B cell (primary cell): ENCODE measurements at regions not wholly inside any gene's neighbourhood (a gene's known extent, or its start where the extent isn't known, plus 50 kb on each side); places are given as distances from the start of the nearest gene placed in this dataset.

Source experiments
- ATAC-seq: fragments of 200-7000 bp; cut with Tn5 transposase; one replicate; pipeline ENCODE4 v1.10.0; 2021; ENCODE audit warnings: low read depth, mild to moderate bottlenecking, moderate number of reproducible peaks, moderate library complexity
- CTCF ChIA-PET: fragments of 350-600 bp; sonication (Branson Sonifier 250); formaldehyde crosslinking; loops from one replicate; lab custom pipeline; 2021; ENCODE audit warnings: antibody characterized with exemption, inconsistent platforms; lab: Charles Lee
- POLR2A ChIA-PET: fragments of 350-600 bp; sonication (Branson Sonifier 250); formaldehyde crosslinking; loops from one replicate; lab custom pipeline; 2021; ENCODE audit warnings: antibody characterized with exemption; lab: Charles Lee
- DNase-seq: peaks from one replicate; pipeline ENCODE4 v3.0.0; 2013
- H2AFZ ChIP-seq: 2 replicates; pipeline ENCODE4 v1.6.1; 2012; ENCODE audit warnings: mild to moderate bottlenecking, low read depth, low read length; ENCODE audit not compliant: insufficient read depth, poor library complexity, severe bottlenecking
- H3K27ac ChIP-seq, 2 donors: 1 replicate in 1 of 2; 2 replicates in 1 of 2; pipeline ENCODE4 v1.5.1; 2012 to 2013; ENCODE audit warnings: low read length in 2 of 2, mild to moderate bottlenecking in 2 of 2, moderate library complexity in 1 of 2
- H3K27me3 ChIP-seq, 4 experiments: fragments of 200-600 bp in 1 of 4; sonication (generic) in 1 of 4; replicated peaks in 1 of 4; 1 replicate in 2 of 4; 2 replicates in 2 of 4; pipeline versions ENCODE4 v1.6.1 to v1.7.0; 2013 to 2016; ENCODE audit warnings: low read length in 3 of 4, mild to moderate bottlenecking in 2 of 4, mixed read lengths in 1 of 4, moderate library complexity in 1 of 4; ENCODE audit not compliant: insufficient read depth in 4 of 4, control insufficient read depth in 3 of 4; ENCODE audit errors: control extremely low read depth in 1 of 4
- H3K36me3 ChIP-seq, 2 experiments: replicated peaks in 1 of 2; 1 replicate in 1 of 2; 2 replicates in 1 of 2; pipeline versions ENCODE4 v1.6.1 to v1.7.1; 2013; ENCODE audit warnings: low read length in 1 of 2; ENCODE audit not compliant: insufficient read depth in 2 of 2, control insufficient read depth in 1 of 2; ENCODE audit errors: control extremely low read depth in 1 of 2, extremely low read depth in 1 of 2
- H3K4me1 ChIP-seq, 2 donors: fragments of 200-600 bp in 1 of 2; sonication (generic) in 1 of 2; 1 replicate in 1 of 2; 2 replicates in 1 of 2; pipeline versions ENCODE4 v1.5.1 to v1.6.1; 2013 to 2017; ENCODE audit warnings: low read length in 2 of 2; ENCODE audit not compliant: control insufficient read depth in 2 of 2, insufficient read depth in 2 of 2
- H3K4me2 ChIP-seq: replicated peaks from 2 replicates; pipeline ENCODE3; 2012; ENCODE audit warnings: mild to moderate bottlenecking, low read depth, low read length; ENCODE audit not compliant: poor library complexity, severe bottlenecking
- H3K4me3 ChIP-seq, 5 experiments: fragments of 200-600 bp in 1 of 5; sonication (generic) in 1 of 5; 1 replicate in 3 of 5; 2 replicates in 2 of 5; pipeline versions ENCODE4 v1.5.1 to v1.7.0; 2011 to 2016; ENCODE audit warnings: low read length in 4 of 5, mild to moderate bottlenecking in 4 of 5, low read depth in 2 of 5, control low read depth in 1 of 5, moderate library complexity in 1 of 5; ENCODE audit not compliant: insufficient read depth in 1 of 5; ENCODE audit errors: control extremely low read depth in 1 of 5, extremely low read depth in 1 of 5
- H3K79me2 ChIP-seq: fragments of 200-600 bp; sonication (generic); one replicate; pipeline ENCODE4 v1.6.0; 2016; ENCODE audit warnings: low read length; ENCODE audit not compliant: control insufficient read depth, insufficient read depth
- H3K9ac ChIP-seq: fragments of 200-600 bp; sonication (generic); 2 replicates; pipeline ENCODE4 v1.6.1; 2017; ENCODE audit warnings: mild to moderate bottlenecking, low read length, moderate library complexity
- H3K9me3 ChIP-seq, 3 donors: one replicate each; pipeline versions ENCODE4 v1.6.1 to v1.7.1; 2013; ENCODE audit warnings: low read length in 2 of 3; ENCODE audit not compliant: control insufficient read depth in 2 of 3, insufficient read depth in 1 of 3; ENCODE audit errors: control extremely low read depth in 1 of 3
- H4K20me1 ChIP-seq: 2 replicates; pipeline ENCODE4 v1.6.0; 2012; ENCODE audit warnings: mild to moderate bottlenecking, low read length; ENCODE audit not compliant: insufficient read depth, control insufficient read depth, poor library complexity, severe bottlenecking
- H3K27ac Mint-ChIP-seq: one replicate; pipeline ENCODE4 v1.8.0; 2021; ENCODE audit warnings: mixed read lengths
- H3K27me3 Mint-ChIP-seq: one replicate; pipeline ENCODE4 v1.8.0; 2021; ENCODE audit warnings: mixed read lengths
- H3K4me1 Mint-ChIP-seq: one replicate; pipeline ENCODE4 v1.8.0; 2021; ENCODE audit warnings: mixed read lengths
- H3K4me3 Mint-ChIP-seq: one replicate; pipeline ENCODE4 v1.8.0; 2021; ENCODE audit warnings: mixed read lengths
- H3K9me3 Mint-ChIP-seq: one replicate; pipeline ENCODE4 v1.8.0; 2022; ENCODE audit warnings: mixed read lengths; ENCODE audit not compliant: insufficient read depth
- CTCF ChIP-seq: fragments of 200-600 bp; IDR thresholded peaks from one replicate; pipeline ENCODE4 v1.8.0; 2022; ENCODE audit warnings: antibody characterized with exemption, mild to moderate bottlenecking
- EZH2 ChIP-seq: IDR thresholded peaks from 2 replicates; pipeline ENCODE4 v1.6.1; 2012; ENCODE audit warnings: borderline replicate concordance, low read depth, mild to moderate bottlenecking, moderate library complexity, low read length; ENCODE audit not compliant: insufficient read depth, poor library complexity, severe bottlenecking
- WGBS: methylation state at CpG from one replicate; pipeline ENCODE4 v1.1.5; 2013; ENCODE audit warnings: missing lambda C conversion rate; ENCODE audit not compliant: insufficient coverage; 5-methylcytosine and 5-hydroxymethylcytosine counted together
- intact Hi-C: fragments of 100-400 bp; cut with micrococcal nuclease; formaldehyde crosslinking; loops from one replicate; pipeline ENCODE4 v1.10.0; 2022

- no peak overlapping the region for H2AFZ ChIP-seq
- ATAC-seq = no peak
- no peaks in the 10 kb centered on the region for H3K36me3 ChIP-seq
- POLR2A ChIA-PET = no interaction called here
- no peak overlapping the region for H3K9ac ChIP-seq
- no peaks in the 10 kb centered on the region for H3K27me3 ChIP-seq
- no peak overlapping the region for H3K4me3 Mint-ChIP-seq
- WGBS = 85% methylated on average over 3 of the region's 3 CpGs
- no peak for TF ChIP-seq EZH2
- no peak for TF ChIP-seq CTCF
- no peaks in the 10 kb centered on the region for H3K4me1 Mint-ChIP-seq
- peaks cover 0 to 3% (median 0%) of the 10 kb centered on the region in 3 donors for H3K9me3 ChIP-seq
- no peaks in the 10 kb centered on the region for H3K27me3 Mint-ChIP-seq
- DNase-seq = no peak
- CTCF ChIA-PET = no interaction called here
- H3K9me3 Mint-ChIP-seq = peaks cover 3% of the 10 kb centered on the region
- no peak overlapping the region for H3K27ac Mint-ChIP-seq
- H3K79me2 ChIP-seq = no peaks in the 10 kb centered on the region
- no peak overlapping the region for H3K4me3 ChIP-seq
- H3K4me1 ChIP-seq = no peaks in the 10 kb centered on the region
- intact Hi-C loops = no loop called here
- no peak overlapping the region for H3K27ac ChIP-seq
- H3K4me2 ChIP-seq = no peak overlapping the region
- H4K20me1 ChIP-seq = no peaks in the 10 kb centered on the region
These were observed 408.2 kb downstream of the IGSF11 start for GRCh38 chr3:118626453-118626852.

- Histone ChIP-seq H3K4me1 (no peaks in the 10 kb centered on the region), H3K27me3 (no peaks in the 10 kb centered on the region), H3K9me3 (peaks cover 0 to 3% (median 0%) of the 10 kb centered on the region in 3 donors), H3K79me2 (no peaks in the 10 kb centered on the region), H3K4me2 (no peak overlapping the region), H2AFZ (no peak overlapping the region), H4K20me1 (no peaks in the 10 kb centered on the region), H3K27ac (no peak overlapping the region), H3K4me3 (no peak overlapping the region), H3K9ac (no peak overlapping the region), H3K36me3 (no peaks in the 10 kb centered on the region)
- no peak for ATAC-seq
- H3K9me3 Mint-ChIP-seq = no peaks in the 10 kb centered on the region
- peak; percentile 6 for DNase-seq
- H3K4me3 Mint-ChIP-seq = no peak overlapping the region
- H3K27ac Mint-ChIP-seq = no peak overlapping the region
- intact Hi-C loops = no loop called here
- H3K4me1 Mint-ChIP-seq = no peaks in the 10 kb centered on the region
- ChIA-PET POLR2A (no interaction called here), CTCF (no interaction called here)
- TF ChIP-seq EZH2 (no peak), CTCF (peak; percentile 38)
- H3K27me3 Mint-ChIP-seq = no peaks in the 10 kb centered on the region
- 19% methylated on average over 5 of the region's 8 CpGs for WGBS
These were observed 405.8 kb downstream of the IGSF11 start for GRCh38 chr3:118628704-118629341.
